ENCODE measurements at regions not wholly inside any gene's neighbourhood (a gene's known extent, or its start where the extent isn't known, plus 50 kb on each side); places are given as distances from the start of the nearest gene placed in this dataset.

GRCh38 chr3:69560818-69561217, 174.9 kb upstream of the FRMD4B start:
- no peak overlapping the region for H3K27ac ChIP-seq
- TF ChIP-seq ZFX (IDR thresholded peaks at IDR 0.05) (no peak), CTCF (conservative IDR thresholded peaks at IDR 0.05) (peak; percentile 7; the same call in 1 of the 2 replicates)

- no peak for TF ChIP-seq CTCF (conservative IDR thresholded peaks at IDR 0.05)
- no peak for TF ChIP-seq ZFX (IDR thresholded peaks at IDR 0.05)
- H3K27ac ChIP-seq, result no peak overlapping the region
These were observed 174.2 kb upstream of the FRMD4B start for GRCh38 chr3:69560116-69560515.

GRCh38 chr3:69558912-69559311, 173.0 kb upstream of the FRMD4B start:
- H3K27ac ChIP-seq, result no peak overlapping the region
- no peak for TF ChIP-seq ZFX (IDR thresholded peaks at IDR 0.05)
- TF ChIP-seq CTCF (conservative IDR thresholded peaks at IDR 0.05), result no peak

GRCh38 chr3:69554576-69554975, 168.7 kb upstream of the FRMD4B start:
- TF ChIP-seq ZFX (IDR thresholded peaks at IDR 0.05), result no peak
- TF ChIP-seq CTCF (conservative IDR thresholded peaks at IDR 0.05), result no peak

GRCh38 chr3:69553888-69554287, 168.0 kb upstream of the FRMD4B start:
- H3K27ac ChIP-seq, result no peak overlapping the region
- TF ChIP-seq CTCF (conservative IDR thresholded peaks at IDR 0.05) (no peak), ZFX (IDR thresholded peaks at IDR 0.05) (no peak)

More at GRCh38 chr3:69554576-69554975, 168.7 kb upstream of the FRMD4B start:
- H3K27ac ChIP-seq, result no peak overlapping the region

GRCh38 chr3:69547461-69547880, 161.6 kb upstream of the FRMD4B start:
- TF ChIP-seq ZFX (IDR thresholded peaks at IDR 0.05), result no peak
- no peak for TF ChIP-seq CTCF (conservative IDR thresholded peaks at IDR 0.05)
- no peak overlapping the region for H3K27ac ChIP-seq

- TF ChIP-seq CTCF (conservative IDR thresholded peaks at IDR 0.05), result no peak
- no peak for TF ChIP-seq ZFX (IDR thresholded peaks at IDR 0.05)
These were observed 157.0 kb upstream of the FRMD4B start for GRCh38 chr3:69542805-69543429.

More at GRCh38 chr3:69542805-69543429, 157.0 kb upstream of the FRMD4B start:
- no peak overlapping the region for H3K27ac ChIP-seq

Data from C4-2B (cell line).